Ishikawa (cell line): ENCODE measurements at regions not wholly inside any gene's neighbourhood (a gene's known extent, or its start where the extent isn't known, plus 50 kb on each side); places are given as distances from the start of the nearest gene placed in this dataset.

Experiments used
- CEBPB ChIP-seq: IDR thresholded peaks from 2 replicates; pipeline ENCODE4 v1.6.1; 2012
- CREB1 ChIP-seq: IDR thresholded peaks from 2 replicates; pipeline ENCODE4 v1.6.1; 2012; ENCODE audit warnings: low read depth
- EGR1 ChIP-seq: IDR thresholded peaks from 2 replicates; pipeline ENCODE4 v1.6.1; 2012
- EP300 ChIP-seq: IDR thresholded peaks from 2 replicates; pipeline ENCODE4 v1.6.1; 2012; ENCODE audit warnings: borderline replicate concordance
- FOXM1 ChIP-seq: IDR thresholded peaks from 2 replicates; pipeline ENCODE4 v1.6.1; 2012; ENCODE audit warnings: low read depth, borderline replicate concordance
- NFIC ChIP-seq: IDR thresholded peaks from 2 replicates; pipeline ENCODE4 v1.6.1; 2012
- RAD21 ChIP-seq: IDR thresholded peaks from 2 replicates; pipeline ENCODE4 v1.6.1; 2012; ENCODE audit warnings: low read depth
- TAF1 ChIP-seq: IDR thresholded peaks from 2 replicates; pipeline ENCODE4 v1.6.1; 2012; ENCODE audit warnings: low read depth, mild to moderate bottlenecking
- TCF12 ChIP-seq: IDR thresholded peaks from 2 replicates; pipeline ENCODE4 v1.6.1; 2012; ENCODE audit warnings: low read depth
- TEAD4 ChIP-seq: IDR thresholded peaks from 2 replicates; pipeline ENCODE4 v1.6.1; 2012
- YY1 ChIP-seq: IDR thresholded peaks from 2 replicates; pipeline ENCODE4 v1.6.1; 2012; ENCODE audit warnings: low read depth
- ZBTB7A ChIP-seq: IDR thresholded peaks from 2 replicates; pipeline ENCODE4 v1.6.1; 2012; ENCODE audit warnings: low read depth
- TF ChIP-seq, protein P1 (sequence below): IDR thresholded peaks from 2 replicates; pipeline ENCODE4 v1.6.1; 2012; ENCODE audit warnings: low read depth, mild to moderate bottlenecking
- TF ChIP-seq, protein P2 (sequence below): IDR thresholded peaks from 2 replicates; pipeline ENCODE4 v1.6.1; 2012
- TF ChIP-seq, protein P3 (sequence below): IDR thresholded peaks from 2 replicates; pipeline ENCODE4 v1.6.1; 2012

DNA sequence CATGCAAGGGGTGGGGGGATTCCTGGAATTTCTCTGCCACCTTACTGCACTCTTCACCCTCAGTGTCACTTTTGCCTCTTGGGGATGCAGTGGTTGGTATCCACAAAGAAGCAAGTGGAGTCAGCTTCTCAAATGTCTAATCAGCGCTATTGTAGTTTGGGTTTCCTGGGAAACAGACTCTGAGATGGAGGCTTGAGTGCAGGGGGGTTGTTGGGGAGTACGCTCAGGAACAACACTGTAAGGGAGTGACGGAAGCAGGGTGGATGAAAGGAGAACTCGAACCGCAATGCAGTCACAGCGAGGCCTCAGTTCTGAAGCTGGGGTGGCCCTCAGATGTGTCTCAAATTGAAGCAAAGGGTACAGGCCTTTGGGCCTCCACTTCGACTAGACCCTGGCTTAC is 73.6 kb upstream of the EPC2 start:
- TF ChIP-seq NFIC (no peak), YY1 (no peak), CEBPB (no peak), FOXM1 (no peak), TEAD4 (no peak), ZBTB7A (no peak)
- TF ChIP-seq, protein P1, sequence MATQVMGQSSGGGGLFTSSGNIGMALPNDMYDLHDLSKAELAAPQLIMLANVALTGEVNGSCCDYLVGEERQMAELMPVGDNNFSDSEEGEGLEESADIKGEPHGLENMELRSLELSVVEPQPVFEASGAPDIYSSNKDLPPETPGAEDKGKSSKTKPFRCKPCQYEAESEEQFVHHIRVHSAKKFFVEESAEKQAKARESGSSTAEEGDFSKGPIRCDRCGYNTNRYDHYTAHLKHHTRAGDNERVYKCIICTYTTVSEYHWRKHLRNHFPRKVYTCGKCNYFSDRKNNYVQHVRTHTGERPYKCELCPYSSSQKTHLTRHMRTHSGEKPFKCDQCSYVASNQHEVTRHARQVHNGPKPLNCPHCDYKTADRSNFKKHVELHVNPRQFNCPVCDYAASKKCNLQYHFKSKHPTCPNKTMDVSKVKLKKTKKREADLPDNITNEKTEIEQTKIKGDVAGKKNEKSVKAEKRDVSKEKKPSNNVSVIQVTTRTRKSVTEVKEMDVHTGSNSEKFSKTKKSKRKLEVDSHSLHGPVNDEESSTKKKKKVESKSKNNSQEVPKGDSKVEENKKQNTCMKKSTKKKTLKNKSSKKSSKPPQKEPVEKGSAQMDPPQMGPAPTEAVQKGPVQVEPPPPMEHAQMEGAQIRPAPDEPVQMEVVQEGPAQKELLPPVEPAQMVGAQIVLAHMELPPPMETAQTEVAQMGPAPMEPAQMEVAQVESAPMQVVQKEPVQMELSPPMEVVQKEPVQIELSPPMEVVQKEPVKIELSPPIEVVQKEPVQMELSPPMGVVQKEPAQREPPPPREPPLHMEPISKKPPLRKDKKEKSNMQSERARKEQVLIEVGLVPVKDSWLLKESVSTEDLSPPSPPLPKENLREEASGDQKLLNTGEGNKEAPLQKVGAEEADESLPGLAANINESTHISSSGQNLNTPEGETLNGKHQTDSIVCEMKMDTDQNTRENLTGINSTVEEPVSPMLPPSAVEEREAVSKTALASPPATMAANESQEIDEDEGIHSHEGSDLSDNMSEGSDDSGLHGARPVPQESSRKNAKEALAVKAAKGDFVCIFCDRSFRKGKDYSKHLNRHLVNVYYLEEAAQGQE: no peak

DNA sequence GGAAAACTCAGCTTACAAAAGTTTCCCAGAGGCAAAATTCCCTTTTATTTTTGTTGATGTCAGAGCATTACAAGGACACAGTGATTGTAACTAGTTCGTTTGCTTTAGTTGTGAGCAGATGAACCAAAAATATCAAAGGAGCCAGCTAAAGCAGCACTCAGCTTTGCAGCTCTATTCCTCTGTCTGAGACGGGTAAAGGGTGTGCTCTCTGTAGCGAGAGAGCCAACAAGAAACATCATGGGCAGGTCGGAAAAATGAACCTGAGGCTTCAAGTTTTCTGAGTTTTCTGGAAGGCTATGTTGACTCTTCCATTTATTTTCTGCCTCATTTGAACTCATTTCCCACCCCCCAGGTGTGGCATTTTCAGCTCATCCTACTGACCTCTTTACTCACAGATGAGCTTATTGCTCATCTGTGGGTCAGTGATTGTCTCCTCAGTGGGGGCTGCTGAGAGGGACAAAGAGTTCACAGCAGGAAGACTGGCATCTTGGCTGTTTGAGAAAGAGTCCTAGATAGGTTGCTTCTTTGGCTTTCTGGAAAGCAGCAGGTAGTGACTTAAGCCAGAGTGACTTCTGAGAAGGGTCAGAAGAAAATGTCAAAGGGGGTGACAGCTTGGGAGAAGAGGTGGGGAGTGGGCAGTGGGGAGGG is 66.6 kb upstream of the EPC2 start:
- TF ChIP-seq TEAD4 (no peak), FOXM1 (no peak), NFIC (no peak), RAD21 (no peak), ZBTB7A (no peak), TAF1 (no peak), EP300 (no peak), CEBPB (no peak), EGR1 (no peak), TCF12 (no peak), YY1 (no peak), CREB1 (no peak)
- TF ChIP-seq, protein P1: no peak
- TF ChIP-seq, protein P2, sequence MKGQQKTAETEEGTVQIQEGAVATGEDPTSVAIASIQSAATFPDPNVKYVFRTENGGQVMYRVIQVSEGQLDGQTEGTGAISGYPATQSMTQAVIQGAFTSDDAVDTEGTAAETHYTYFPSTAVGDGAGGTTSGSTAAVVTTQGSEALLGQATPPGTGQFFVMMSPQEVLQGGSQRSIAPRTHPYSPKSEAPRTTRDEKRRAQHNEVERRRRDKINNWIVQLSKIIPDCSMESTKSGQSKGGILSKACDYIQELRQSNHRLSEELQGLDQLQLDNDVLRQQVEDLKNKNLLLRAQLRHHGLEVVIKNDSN: no peak
- TF ChIP-seq, protein P3, sequence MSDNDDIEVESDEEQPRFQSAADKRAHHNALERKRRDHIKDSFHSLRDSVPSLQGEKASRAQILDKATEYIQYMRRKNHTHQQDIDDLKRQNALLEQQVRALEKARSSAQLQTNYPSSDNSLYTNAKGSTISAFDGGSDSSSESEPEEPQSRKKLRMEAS: no peak

DNA sequence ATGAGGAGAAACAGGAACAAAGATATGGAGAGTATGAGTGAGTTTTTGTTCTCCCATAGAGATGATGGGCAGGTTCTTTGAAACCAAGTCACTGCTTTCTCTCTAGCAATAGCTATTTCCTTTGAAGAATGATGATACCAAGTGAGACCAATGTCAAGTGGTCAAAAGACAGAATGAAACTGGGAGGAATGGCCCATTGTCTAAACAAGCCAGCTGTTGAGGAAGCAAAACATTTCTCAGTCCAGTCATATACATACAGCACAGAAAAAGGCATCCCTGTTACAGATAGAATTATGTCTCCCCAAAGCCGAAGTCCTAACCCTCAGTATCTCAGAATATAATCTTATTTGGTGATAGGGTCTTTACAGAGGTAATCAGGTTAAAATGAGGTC is 66.1 kb upstream of the EPC2 start:
- TF ChIP-seq FOXM1 (no peak), NFIC (no peak), EGR1 (no peak), CEBPB (no peak), EP300 (no peak), RAD21 (no peak), TAF1 (no peak), TEAD4 (no peak), ZBTB7A (no peak), CREB1 (no peak), YY1 (no peak), TCF12 (no peak)
- TF ChIP-seq, protein P2: no peak
- TF ChIP-seq, protein P3: no peak
- TF ChIP-seq, protein P1: no peak

DNA sequence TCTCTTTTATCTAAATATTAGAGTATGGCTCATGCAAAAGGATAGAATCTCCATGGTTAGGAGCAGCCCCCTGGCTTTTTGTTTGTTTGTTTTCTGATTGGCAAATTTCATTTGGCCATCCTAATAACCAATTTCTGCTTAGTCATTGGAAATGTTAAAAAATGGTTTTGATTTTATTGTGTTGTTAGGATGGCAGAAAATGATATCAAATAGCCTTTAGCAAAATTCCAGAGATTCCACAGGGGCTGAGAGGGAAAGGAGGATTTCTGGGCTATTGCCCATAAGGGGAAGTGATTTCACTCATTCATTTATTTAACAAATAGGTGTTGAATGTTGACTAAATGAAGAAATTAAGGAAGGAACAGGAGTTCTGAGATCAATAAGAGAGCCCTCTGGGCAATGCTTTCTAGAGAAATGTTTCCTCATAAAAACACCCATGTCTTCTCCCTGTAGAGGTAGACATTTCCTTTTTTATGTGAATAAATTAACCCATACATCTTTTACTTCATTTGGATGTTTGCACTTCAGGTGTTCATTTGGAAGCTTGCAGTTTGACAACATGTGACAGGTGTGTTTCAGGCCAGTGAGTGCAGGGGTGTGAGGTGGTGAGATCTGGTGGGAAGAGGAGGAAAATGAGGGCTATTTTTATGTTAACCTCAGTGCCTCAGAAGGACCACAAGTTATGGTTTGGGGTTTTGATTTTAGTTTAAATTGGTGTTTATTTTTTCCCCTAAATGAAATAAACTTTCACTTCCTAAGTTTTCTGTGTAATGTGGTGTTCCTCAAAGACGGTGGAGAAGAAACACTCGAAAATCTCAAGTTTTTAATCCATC is 61.7 kb upstream of the EPC2 start:
- TF ChIP-seq, protein P3: no peak
- TF ChIP-seq TEAD4: peak; percentile 74
- TF ChIP-seq, protein P1: no peak
- TF ChIP-seq EP300: no peak
- TF ChIP-seq EGR1: no peak
